ENCODE measurements at regions not wholly inside any gene's neighbourhood (a gene's known extent, or its start where the extent isn't known, plus 50 kb on each side); places are given as distances from the start of the nearest gene placed in this dataset.

- no peak for DNase-seq (ENCODE audit: low read depth, low spot score)
- Histone ChIP-seq H3K4me3 (ENCODE audit: low read depth in 2 of 2, low read length in 2 of 2) (no peak overlapping the region), H3K9me3 (ENCODE audit: control insufficient read depth, insufficient read depth, low read depth, low read length) (no peaks in the 10 kb centered on the region), H3K36me3 (ENCODE audit: control insufficient read depth, insufficient read depth, low read length) (no peaks in the 10 kb centered on the region), H3K4me1 (ENCODE audit: control insufficient read depth, insufficient read depth, low read length) (no peaks in the 10 kb centered on the region), H3K27ac (ENCODE audit: low read length) (no peak overlapping the region), H3K27me3 (ENCODE audit: control insufficient read depth, insufficient read depth, low read length) (no peaks in the 10 kb centered on the region)
- no peak for TF ChIP-seq POLR2AphosphoS5 (IDR thresholded peaks at IDR 0.05; ENCODE audit: low read depth, low read length)
- no peak for TF ChIP-seq SIN3A (IDR thresholded peaks at IDR 0.05; ENCODE audit: borderline replicate concordance, insufficient read depth, low read depth, low read length)
- no peak for TF ChIP-seq TCF7L2 (IDR thresholded peaks at IDR 0.05; ENCODE audit: low read depth, low read length)
- TF ChIP-seq, protein P1, sequence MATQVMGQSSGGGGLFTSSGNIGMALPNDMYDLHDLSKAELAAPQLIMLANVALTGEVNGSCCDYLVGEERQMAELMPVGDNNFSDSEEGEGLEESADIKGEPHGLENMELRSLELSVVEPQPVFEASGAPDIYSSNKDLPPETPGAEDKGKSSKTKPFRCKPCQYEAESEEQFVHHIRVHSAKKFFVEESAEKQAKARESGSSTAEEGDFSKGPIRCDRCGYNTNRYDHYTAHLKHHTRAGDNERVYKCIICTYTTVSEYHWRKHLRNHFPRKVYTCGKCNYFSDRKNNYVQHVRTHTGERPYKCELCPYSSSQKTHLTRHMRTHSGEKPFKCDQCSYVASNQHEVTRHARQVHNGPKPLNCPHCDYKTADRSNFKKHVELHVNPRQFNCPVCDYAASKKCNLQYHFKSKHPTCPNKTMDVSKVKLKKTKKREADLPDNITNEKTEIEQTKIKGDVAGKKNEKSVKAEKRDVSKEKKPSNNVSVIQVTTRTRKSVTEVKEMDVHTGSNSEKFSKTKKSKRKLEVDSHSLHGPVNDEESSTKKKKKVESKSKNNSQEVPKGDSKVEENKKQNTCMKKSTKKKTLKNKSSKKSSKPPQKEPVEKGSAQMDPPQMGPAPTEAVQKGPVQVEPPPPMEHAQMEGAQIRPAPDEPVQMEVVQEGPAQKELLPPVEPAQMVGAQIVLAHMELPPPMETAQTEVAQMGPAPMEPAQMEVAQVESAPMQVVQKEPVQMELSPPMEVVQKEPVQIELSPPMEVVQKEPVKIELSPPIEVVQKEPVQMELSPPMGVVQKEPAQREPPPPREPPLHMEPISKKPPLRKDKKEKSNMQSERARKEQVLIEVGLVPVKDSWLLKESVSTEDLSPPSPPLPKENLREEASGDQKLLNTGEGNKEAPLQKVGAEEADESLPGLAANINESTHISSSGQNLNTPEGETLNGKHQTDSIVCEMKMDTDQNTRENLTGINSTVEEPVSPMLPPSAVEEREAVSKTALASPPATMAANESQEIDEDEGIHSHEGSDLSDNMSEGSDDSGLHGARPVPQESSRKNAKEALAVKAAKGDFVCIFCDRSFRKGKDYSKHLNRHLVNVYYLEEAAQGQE (IDR thresholded peaks at IDR 0.05; ENCODE audit: insufficient read depth in 1 of 2, low read depth in 2 of 2, low read length in 1 of 2): no peak
- TF ChIP-seq, protein P2, sequence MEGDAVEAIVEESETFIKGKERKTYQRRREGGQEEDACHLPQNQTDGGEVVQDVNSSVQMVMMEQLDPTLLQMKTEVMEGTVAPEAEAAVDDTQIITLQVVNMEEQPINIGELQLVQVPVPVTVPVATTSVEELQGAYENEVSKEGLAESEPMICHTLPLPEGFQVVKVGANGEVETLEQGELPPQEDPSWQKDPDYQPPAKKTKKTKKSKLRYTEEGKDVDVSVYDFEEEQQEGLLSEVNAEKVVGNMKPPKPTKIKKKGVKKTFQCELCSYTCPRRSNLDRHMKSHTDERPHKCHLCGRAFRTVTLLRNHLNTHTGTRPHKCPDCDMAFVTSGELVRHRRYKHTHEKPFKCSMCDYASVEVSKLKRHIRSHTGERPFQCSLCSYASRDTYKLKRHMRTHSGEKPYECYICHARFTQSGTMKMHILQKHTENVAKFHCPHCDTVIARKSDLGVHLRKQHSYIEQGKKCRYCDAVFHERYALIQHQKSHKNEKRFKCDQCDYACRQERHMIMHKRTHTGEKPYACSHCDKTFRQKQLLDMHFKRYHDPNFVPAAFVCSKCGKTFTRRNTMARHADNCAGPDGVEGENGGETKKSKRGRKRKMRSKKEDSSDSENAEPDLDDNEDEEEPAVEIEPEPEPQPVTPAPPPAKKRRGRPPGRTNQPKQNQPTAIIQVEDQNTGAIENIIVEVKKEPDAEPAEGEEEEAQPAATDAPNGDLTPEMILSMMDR (IDR thresholded peaks at IDR 0.05): no peak
- POLR2A ChIA-PET: no interaction called here
- intact Hi-C loops (cut with micrococcal nuclease; ENCODE audit: unreplicated experiment): no loop called here
- in situ Hi-C loops (cut with HindIII; ENCODE audit: low pct_unique_long_range_greater_than_20kb, low sequenced_read_pairs): no loop called here
- no TSS peak for BruUV-seq (replicated peaks)
- CTCF ChIA-PET: no interaction called here
- no peak for ATAC-seq
Observed at GRCh38 chr14:85453401-85454225, 76.3 kb upstream of the FLRT2 start.

DNA sequence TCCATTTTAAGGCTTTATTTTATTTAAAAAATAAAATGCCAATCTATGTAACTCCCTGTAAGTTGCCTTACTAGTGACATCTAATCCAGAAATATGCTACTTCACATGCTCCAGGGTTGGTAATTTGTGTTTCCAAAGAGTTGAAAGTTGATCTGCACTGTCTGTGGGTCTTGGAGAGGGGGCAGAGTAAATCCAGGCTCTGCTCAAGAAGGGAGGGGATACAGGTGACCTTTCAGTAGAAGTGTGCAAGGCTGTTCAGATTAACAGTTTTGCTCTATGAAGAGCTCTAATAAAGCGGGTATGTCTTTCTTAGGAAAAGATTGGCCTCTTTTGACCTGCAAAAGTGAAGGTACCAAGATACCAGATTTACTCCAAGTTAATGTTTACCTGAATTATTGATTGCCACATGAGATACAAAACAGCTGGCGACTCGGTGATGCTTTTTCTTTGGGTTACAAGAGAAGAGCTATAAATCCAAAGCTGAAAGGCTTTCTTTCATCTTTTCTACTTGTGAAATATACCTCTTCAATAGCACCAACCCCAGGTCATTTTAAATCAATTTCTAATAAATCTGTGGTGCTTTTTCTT, 75.6 kb upstream of the FLRT2 start:
- no TSS peak for BruUV-seq (replicated peaks)
- ATAC-seq (no peak), DNase-seq (ENCODE audit: low read depth, low spot score) (no peak)
- no peaks in the 10 kb centered on the region for H3K4me1 ChIP-seq (ENCODE audit: control insufficient read depth, insufficient read depth, low read length)
- intact Hi-C loops (cut with micrococcal nuclease; ENCODE audit: unreplicated experiment): no loop called here
- ChIA-PET POLR2A (no interaction called here), CTCF (no interaction called here)
- H3K36me3 ChIP-seq (ENCODE audit: control insufficient read depth, insufficient read depth, low read length): no peaks in the 10 kb centered on the region
- no peaks in the 10 kb centered on the region for H3K27me3 ChIP-seq (ENCODE audit: control insufficient read depth, insufficient read depth, low read length)
- H3K4me3 ChIP-seq (ENCODE audit: low read depth in 2 of 2, low read length in 2 of 2): no peak overlapping the region
- no peak overlapping the region for H3K27ac ChIP-seq (ENCODE audit: low read length)
- no peaks in the 10 kb centered on the region for H3K9me3 ChIP-seq (ENCODE audit: control insufficient read depth, insufficient read depth, low read depth, low read length)
- TF ChIP-seq, protein P1 (IDR thresholded peaks at IDR 0.05; ENCODE audit: insufficient read depth in 1 of 2, low read depth in 2 of 2, low read length in 1 of 2): no peak
- TF ChIP-seq, protein P2 (IDR thresholded peaks at IDR 0.05): no peak
- no peak for TF ChIP-seq SIN3A (IDR thresholded peaks at IDR 0.05; ENCODE audit: borderline replicate concordance, insufficient read depth, low read depth, low read length)
- TF ChIP-seq POLR2AphosphoS5 (IDR thresholded peaks at IDR 0.05; ENCODE audit: low read depth, low read length): no peak
- no peak for TF ChIP-seq TCF7L2 (IDR thresholded peaks at IDR 0.05; ENCODE audit: low read depth, low read length)
- in situ Hi-C loops (cut with HindIII; ENCODE audit: low pct_unique_long_range_greater_than_20kb, low sequenced_read_pairs): no loop called here
